DOHH2 (cell line): ENCODE measurements at regions not wholly inside any gene's neighbourhood (a gene's known extent, or its start where the extent isn't known, plus 50 kb on each side); places are given as distances from the start of the nearest gene placed in this dataset.

ENCODE experiments used
- EZH2phosphoT487 ChIP-seq: fragments of 200-600 bp; sonication (generic); IDR thresholded peaks from 2 replicates; pipeline ENCODE4 v1.6.1; 2017; ENCODE audit warnings: borderline replicate concordance, mild to moderate bottlenecking, antibody characterized with exemption, low read length, moderate library complexity, mixed read lengths
- TF ChIP-seq, protein P1 (sequence below): fragments of 200-600 bp; sonication (generic); IDR thresholded peaks from one replicate; pipeline ENCODE4 v1.5.1; 2014; ENCODE audit warnings: antibody characterized with exemption, mild to moderate bottlenecking, low read depth, low read length; ENCODE audit not compliant: poor library complexity, severe bottlenecking

DNA sequence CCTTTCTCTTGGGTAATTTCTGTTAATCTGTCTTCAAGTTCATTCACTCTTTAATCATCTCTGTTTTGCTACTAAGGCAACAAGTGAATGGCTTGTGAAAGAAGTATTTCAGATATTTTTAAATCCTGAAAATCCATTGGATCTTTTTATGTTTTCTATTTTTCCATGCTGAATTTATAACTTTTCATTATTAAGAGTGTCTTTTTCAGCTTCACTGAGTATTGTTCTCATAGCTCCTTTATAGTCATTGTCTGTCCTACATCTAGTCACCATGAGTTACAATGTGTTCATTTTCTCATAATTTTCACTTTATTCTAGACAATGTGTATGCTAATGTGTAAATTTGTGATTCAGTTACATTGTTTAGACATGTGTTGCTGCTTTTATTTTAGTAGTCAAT is 556.4 kb downstream of the TUSC1 start:
- TF ChIP-seq, protein P1, sequence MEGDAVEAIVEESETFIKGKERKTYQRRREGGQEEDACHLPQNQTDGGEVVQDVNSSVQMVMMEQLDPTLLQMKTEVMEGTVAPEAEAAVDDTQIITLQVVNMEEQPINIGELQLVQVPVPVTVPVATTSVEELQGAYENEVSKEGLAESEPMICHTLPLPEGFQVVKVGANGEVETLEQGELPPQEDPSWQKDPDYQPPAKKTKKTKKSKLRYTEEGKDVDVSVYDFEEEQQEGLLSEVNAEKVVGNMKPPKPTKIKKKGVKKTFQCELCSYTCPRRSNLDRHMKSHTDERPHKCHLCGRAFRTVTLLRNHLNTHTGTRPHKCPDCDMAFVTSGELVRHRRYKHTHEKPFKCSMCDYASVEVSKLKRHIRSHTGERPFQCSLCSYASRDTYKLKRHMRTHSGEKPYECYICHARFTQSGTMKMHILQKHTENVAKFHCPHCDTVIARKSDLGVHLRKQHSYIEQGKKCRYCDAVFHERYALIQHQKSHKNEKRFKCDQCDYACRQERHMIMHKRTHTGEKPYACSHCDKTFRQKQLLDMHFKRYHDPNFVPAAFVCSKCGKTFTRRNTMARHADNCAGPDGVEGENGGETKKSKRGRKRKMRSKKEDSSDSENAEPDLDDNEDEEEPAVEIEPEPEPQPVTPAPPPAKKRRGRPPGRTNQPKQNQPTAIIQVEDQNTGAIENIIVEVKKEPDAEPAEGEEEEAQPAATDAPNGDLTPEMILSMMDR: no peak
- no peak for TF ChIP-seq EZH2phosphoT487
